Gastroesophageal sphincter (tissue), 3 donors: ENCODE measurements at regions not wholly inside any gene's neighbourhood (a gene's known extent, or its start where the extent isn't known, plus 50 kb on each side); places are given as distances from the start of the nearest gene placed in this dataset.

Experiments
- CTCF ChIP-seq, 4 experiments: fragments of 200-600 bp in 2 of 4; fragments of 450-650 bp in 2 of 4; sonication (generic) in 1 of 4; IDR thresholded peaks; one replicate each; pipeline ENCODE4 v1.5.1; 2017 to 2019; ENCODE audit warnings: antibody characterized with exemption in 4 of 4, mild to moderate bottlenecking in 2 of 4, moderate library complexity in 2 of 4
- POLR2A ChIP-seq, 2 donors: fragments of 450-650 bp; IDR thresholded peaks; one replicate each; pipeline ENCODE4 v1.6.1; 2017; ENCODE audit warnings: antibody characterized with exemption in 2 of 2, mild to moderate bottlenecking in 2 of 2, moderate library complexity in 1 of 2

GRCh38 chr14:101226265-101226602 lies 322.7 kb upstream of the RTL1 start:
- no peak for TF ChIP-seq CTCF (IDR thresholded peaks at IDR 0.05)
- no peak for TF ChIP-seq POLR2A (IDR thresholded peaks at IDR 0.05)
